HCT116 (cell line): ENCODE measurements at regions not wholly inside any gene's neighbourhood (a gene's known extent, or its start where the extent isn't known, plus 50 kb on each side); places are given as distances from the start of the nearest gene placed in this dataset.
A peak's percentile ranks its signal among the peaks of the same experiment; 100 is the strongest.

Experiments used
- ATAC-seq: fragments of 200-7000 bp; cut with Tn5 transposase; 2 replicates; pipeline ENCODE4 v1.9.1; 2020; ENCODE audit warnings: mild to moderate bottlenecking, moderate library complexity
- BruUV-seq: library from RNA; stranded (reverse); fragments of 400-500 nt; replicated peaks from 2 replicates; lab custom pipeline; 2021; lab: Mats Ljungman, UMichigan
- CTCF ChIA-PET: fragments of 300-600 bp; sonication (Branson Sonifier 250); formaldehyde crosslinking; loops from one replicate; lab custom pipeline; 2021; ENCODE audit warnings: antibody characterized with exemption; lab: Charles Lee
- POLR2A ChIA-PET: fragments of 300-600, 350-600 bp; sonication (Branson Sonifier 250); formaldehyde crosslinking; loops from one replicate; lab custom pipeline; 2021; ENCODE audit warnings: antibody characterized with exemption; lab: Charles Lee
- RAD21 ChIA-PET, 2 experiments: fragments of 300-600 bp; sonication (Branson Sonifier 250); formaldehyde crosslinking; loops; one replicate each; lab custom pipeline; 2023; ENCODE audit warnings: low total read pairs in 2 of 2; ENCODE audit not compliant: uncharacterized antibody in 2 of 2, unreplicated experiment in 2 of 2, low non-redundant PET in 1 of 2; lab: Charles Lee
- DNase-seq: peaks from one replicate; pipeline ENCODE4 v3.0.0-alpha.2; 2010; ENCODE audit warnings: low read depth, low spot score
- H2AFZ ChIP-seq: fragments of 200-600 bp; shearing (Covaris generic), sonication (generic); 2 replicates; pipeline ENCODE4 v1.6.1; 2017; ENCODE audit warnings: low read depth, mixed run types, mixed read lengths, antibody characterized with exemption, low read length; ENCODE audit not compliant: poor library complexity, severe bottlenecking
- H3K27ac ChIP-seq: 2 replicates; pipeline ENCODE4 v1.5.1; 2012; ENCODE audit warnings: low read depth, low read length
- H3K27me3 ChIP-seq: fragments of 200-600 bp; sonication (generic); 2 replicates; pipeline ENCODE4 v1.6.1; 2016; ENCODE audit warnings: mixed run types, low read length, mixed read lengths; ENCODE audit not compliant: insufficient read depth
- H3K36me3 ChIP-seq, 2 experiments: fragments of 200-500 bp in 1 of 2; fragments of 200-600 bp in 1 of 2; sonication (Bioruptor generic) in 1 of 2; sonication (generic) in 1 of 2; 2 replicates each; pipeline versions ENCODE4 v1.5.1 to v1.6.1; 2014 to 2016; ENCODE audit warnings: low read length in 2 of 2, inconsistent platforms in 1 of 2, mixed read lengths in 1 of 2, mixed run types in 1 of 2; ENCODE audit not compliant: insufficient read depth in 2 of 2, control insufficient read depth in 1 of 2
- H3K4me1 ChIP-seq, 2 experiments: fragments of 200-600 bp in 1 of 2; sonication (generic) in 1 of 2; 2 replicates each; pipeline versions ENCODE4 v1.5.1 to v1.6.1; 2012 to 2017; ENCODE audit warnings: low read length in 2 of 2, inconsistent platforms in 1 of 2, mild to moderate bottlenecking in 1 of 2, mixed read lengths in 1 of 2, mixed run types in 1 of 2, moderate library complexity in 1 of 2; ENCODE audit not compliant: insufficient read depth in 2 of 2, control insufficient read depth in 1 of 2
- H3K4me2 ChIP-seq: fragments of 200-600 bp; sonication (generic); 2 replicates; pipeline ENCODE4 v1.6.1; 2017; ENCODE audit warnings: mixed run types, low read length, mixed read lengths
- H3K4me3 ChIP-seq, 2 experiments: fragments of 200-600 bp in 1 of 2; sonication (generic) in 1 of 2; replicated peaks in 1 of 2; 2 replicates each; pipeline ENCODE4 v1.5.1; 2011 to 2016; ENCODE audit warnings: low read length in 2 of 2, control low read depth in 1 of 2, low read depth in 1 of 2, mild to moderate bottlenecking in 1 of 2, mixed read lengths in 1 of 2, mixed run types in 1 of 2
- H3K79me2 ChIP-seq: fragments of 200-600 bp; sonication (generic); 2 replicates; pipeline ENCODE4 v1.6.1; 2017; ENCODE audit warnings: mild to moderate bottlenecking, mixed run types, low read length, moderate library complexity, mixed read lengths; ENCODE audit not compliant: insufficient read depth
- H3K9ac ChIP-seq: fragments of 200-600 bp; sonication (generic); 2 replicates; pipeline ENCODE4 v1.6.1; 2016; ENCODE audit warnings: low read length, mixed read lengths
- H3K9me2 ChIP-seq: fragments of 200-600 bp; sonication (generic), shearing (Covaris generic); 2 replicates; pipeline ENCODE4 v1.6.1; 2017; ENCODE audit warnings: mixed run types, mild to moderate bottlenecking, moderate library complexity; ENCODE audit not compliant: insufficient read depth
- H3K9me3 ChIP-seq, 2 experiments: fragments of 200-500 bp in 1 of 2; fragments of 200-600 bp in 1 of 2; sonication (Bioruptor generic) in 1 of 2; sonication (generic) in 1 of 2; 2 replicates each; pipeline ENCODE4 v1.6.1; 2014 to 2017; ENCODE audit warnings: low read length in 2 of 2, mixed read lengths in 2 of 2, inconsistent platforms in 1 of 2, low read depth in 1 of 2, mild to moderate bottlenecking in 1 of 2, mixed run types in 1 of 2, moderate library complexity in 1 of 2; ENCODE audit not compliant: control insufficient read depth in 1 of 2, insufficient read depth in 1 of 2
- H4K20me1 ChIP-seq: fragments of 200-600 bp; sonication (generic), shearing (Covaris generic); 2 replicates; pipeline ENCODE4 v1.6.1; 2017; ENCODE audit warnings: mixed run types, mild to moderate bottlenecking, moderate library complexity; ENCODE audit not compliant: insufficient read depth
- ATF3 ChIP-seq: IDR thresholded peaks from 2 replicates; pipeline ENCODE4 v1.6.1; 2012
- EGR1 ChIP-seq: IDR thresholded peaks from 2 replicates; pipeline ENCODE4 v1.6.1; 2012; ENCODE audit warnings: low read depth
- POLR2A ChIP-seq: IDR thresholded peaks from 2 replicates; pipeline ENCODE4 v1.7.0; 2011; ENCODE audit warnings: borderline replicate concordance; ENCODE audit not compliant: insufficient read depth, insufficient read length; ENCODE audit errors: extremely low read depth
- POLR2AphosphoS5 ChIP-seq: IDR thresholded peaks from 2 replicates; pipeline ENCODE4 v1.6.1; 2011; ENCODE audit warnings: mild to moderate bottlenecking, low read depth, low read length, moderate library complexity
- RAD21 ChIP-seq: IDR thresholded peaks from 2 replicates; pipeline ENCODE4 v1.6.1; 2012; ENCODE audit warnings: low read depth, mild to moderate bottlenecking
- REST ChIP-seq: IDR thresholded peaks from 2 replicates; pipeline ENCODE4 v1.6.1; 2012; ENCODE audit warnings: low read depth
- SRF ChIP-seq: IDR thresholded peaks from 2 replicates; pipeline ENCODE4 v1.6.1; 2012; ENCODE audit warnings: low read depth
- intact Hi-C: fragments of 100-400 bp; cut with micrococcal nuclease; formaldehyde crosslinking; loops from 2 replicates; pipeline ENCODE4 v1.10.0; 2022

DNA sequence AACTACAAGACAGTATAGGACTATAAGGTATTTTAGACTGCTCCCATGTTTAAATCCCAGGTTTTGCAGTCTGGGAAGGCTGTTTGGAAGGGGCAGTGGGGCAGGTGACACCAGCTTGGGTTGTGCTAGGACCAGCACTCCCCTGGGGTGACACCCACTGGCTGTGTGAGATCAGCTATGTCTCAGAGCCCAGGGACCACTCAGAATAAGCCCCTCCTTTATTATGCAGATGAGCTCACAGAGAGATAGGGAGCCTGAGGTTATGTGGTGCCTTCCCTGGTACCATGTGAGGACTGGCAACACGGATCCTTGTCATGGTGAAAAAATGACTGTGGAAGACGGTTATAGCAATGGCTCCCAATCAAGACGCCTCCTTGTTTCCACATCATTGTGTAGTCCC lies 71.0 kb downstream of the NENF start:
- H3K36me3 ChIP-seq, result no peaks in the 10 kb centered on the region
- H3K4me1 ChIP-seq, result no peaks in the 10 kb centered on the region
- H3K79me2 ChIP-seq, result no peaks in the 10 kb centered on the region
- H2AFZ ChIP-seq, result no peak overlapping the region
- no peak overlapping the region for H3K4me2 ChIP-seq
- POLR2A ChIA-PET, result no interaction called here
- no peak for DNase-seq
- H3K27ac ChIP-seq, result no peak overlapping the region
- CTCF ChIA-PET, result no interaction called here
- no peaks in the 10 kb centered on the region for H4K20me1 ChIP-seq
- H3K9me3 ChIP-seq, result no peaks in the 10 kb centered on the region
- intact Hi-C loops, result no loop called here
- RAD21 ChIA-PET, result interaction anchor here in 1 of 2 experiments (0.6 kb wide), 1 partner anchor 32 kb away, joined by 4 read pairs; no protein-coding TSS in a partner anchor
- TF ChIP-seq RAD21 (no peak), POLR2A (no peak), SRF (no peak), EGR1 (no peak), REST (no peak), ATF3 (no peak), POLR2AphosphoS5 (no peak)
- no peak overlapping the region for H3K9ac ChIP-seq
- no peak overlapping the region for H3K4me3 ChIP-seq
- peak; percentile 49; the same call in 1 of the 2 replicates for ATAC-seq
- no peaks in the 10 kb centered on the region for H3K27me3 ChIP-seq
- H3K9me2 ChIP-seq, result no peaks in the 10 kb centered on the region
- no TSS peak for BruUV-seq
